GM19351 (cell line): ENCODE measurements at regions not wholly inside any gene's neighbourhood (a gene's known extent, or its start where the extent isn't known, plus 50 kb on each side); places are given as distances from the start of the nearest gene placed in this dataset.

ENCODE experiments used
- ATAC-seq: cut with Tn5 transposase; IDR thresholded peaks from one replicate; pipeline ENCODE4 v1.9.1; 2021; ENCODE audit warnings: mild to moderate bottlenecking, moderate library complexity; ENCODE audit not compliant: unreplicated experiment

DNA sequence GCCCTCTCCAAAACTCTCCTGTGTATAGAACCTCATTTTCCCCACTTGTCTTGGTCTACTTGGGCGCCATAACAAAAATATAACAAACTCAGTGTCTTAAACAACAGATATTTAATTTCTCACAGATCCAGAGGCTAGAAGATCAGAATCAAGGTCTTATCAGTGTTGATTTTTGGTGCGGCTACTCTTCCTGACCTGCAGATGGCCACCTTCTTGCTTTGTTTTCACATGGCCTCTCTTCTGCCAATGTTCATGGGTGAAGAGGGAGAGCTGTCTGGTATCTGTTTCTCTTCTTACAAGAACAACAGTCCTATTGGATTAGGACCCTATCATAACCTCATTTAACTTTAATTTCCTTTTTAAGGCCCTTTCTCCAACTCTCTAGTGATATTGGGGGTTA is 177.3 kb downstream of the PABPC4L start:
- no peak for ATAC-seq

DNA sequence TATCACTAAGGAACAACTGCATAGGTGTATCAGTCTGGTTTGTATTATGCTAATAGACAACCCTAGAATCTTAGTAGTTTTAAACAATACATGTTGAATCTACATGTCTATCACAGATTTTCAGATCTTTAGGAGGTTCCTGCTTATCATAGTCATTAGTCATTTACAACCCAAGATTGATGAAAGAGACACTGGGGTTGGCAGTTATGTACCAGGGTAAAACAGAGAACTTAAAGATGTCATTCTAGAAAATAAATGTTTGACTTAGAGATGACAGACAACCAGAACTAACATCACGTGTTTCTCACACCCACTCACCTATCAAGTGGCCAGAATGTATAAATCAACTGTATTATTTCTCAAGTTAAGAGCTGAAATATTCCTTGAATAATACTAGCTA is 181.9 kb downstream of the PABPC4L start:
- no peak for ATAC-seq

DNA sequence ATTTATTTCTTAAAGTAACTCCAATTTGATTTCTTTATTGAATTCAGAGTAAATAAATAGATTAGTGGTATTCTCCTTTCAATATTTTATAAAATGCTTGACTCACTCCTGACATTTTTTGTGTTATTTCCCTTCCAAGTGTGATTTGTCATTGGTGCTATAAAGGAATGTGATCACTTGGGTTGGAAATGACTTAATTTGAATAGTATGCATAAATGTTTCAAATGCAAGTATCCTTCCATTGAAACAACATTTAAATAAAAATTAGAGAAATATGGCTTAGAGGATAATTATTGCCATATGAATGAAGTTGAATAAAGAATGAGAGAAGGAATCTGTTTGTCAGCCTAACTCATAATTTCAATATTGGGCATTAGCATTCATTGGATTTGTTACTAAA is 182.7 kb downstream of the PABPC4L start:
- no peak for ATAC-seq

DNA sequence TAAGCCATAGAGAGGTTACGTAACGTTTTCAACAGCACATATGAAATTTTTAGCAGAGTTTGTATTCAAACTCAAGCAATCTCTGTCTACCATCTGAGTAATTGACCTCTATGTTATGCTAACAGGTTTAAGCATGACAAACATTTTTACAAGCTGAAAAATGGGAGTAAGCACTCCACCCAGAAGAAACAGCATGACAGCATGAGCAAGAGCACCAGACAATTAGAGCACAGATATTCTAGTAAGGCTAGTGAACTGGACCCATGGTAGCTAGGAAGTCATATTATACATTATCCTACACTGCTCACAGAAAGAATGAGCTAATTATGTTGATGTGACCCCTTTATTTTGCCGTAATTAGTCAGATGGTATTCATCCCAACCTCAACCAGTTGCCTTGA is 200.5 kb downstream of the PABPC4L start:
- ATAC-seq, result no peak

DNA sequence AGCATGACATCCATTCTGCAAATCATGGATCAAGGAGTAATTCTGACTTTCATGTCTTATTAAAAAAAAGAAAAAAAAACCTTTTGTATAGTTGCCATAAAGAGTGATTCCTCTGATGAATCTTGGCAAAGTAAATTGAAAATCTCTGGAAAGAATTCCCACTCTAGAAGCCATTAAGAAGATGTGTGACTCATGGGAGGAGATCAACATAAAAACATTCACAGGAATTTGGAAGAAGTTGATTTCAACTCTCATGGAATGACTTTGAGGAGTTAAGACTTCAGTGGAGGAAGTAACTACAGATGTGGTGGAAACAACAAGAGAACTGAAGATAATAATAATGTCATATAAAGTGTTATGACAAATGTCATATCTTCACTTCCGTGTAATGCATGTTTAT is 204.2 kb downstream of the PABPC4L start:
- no peak for ATAC-seq

DNA sequence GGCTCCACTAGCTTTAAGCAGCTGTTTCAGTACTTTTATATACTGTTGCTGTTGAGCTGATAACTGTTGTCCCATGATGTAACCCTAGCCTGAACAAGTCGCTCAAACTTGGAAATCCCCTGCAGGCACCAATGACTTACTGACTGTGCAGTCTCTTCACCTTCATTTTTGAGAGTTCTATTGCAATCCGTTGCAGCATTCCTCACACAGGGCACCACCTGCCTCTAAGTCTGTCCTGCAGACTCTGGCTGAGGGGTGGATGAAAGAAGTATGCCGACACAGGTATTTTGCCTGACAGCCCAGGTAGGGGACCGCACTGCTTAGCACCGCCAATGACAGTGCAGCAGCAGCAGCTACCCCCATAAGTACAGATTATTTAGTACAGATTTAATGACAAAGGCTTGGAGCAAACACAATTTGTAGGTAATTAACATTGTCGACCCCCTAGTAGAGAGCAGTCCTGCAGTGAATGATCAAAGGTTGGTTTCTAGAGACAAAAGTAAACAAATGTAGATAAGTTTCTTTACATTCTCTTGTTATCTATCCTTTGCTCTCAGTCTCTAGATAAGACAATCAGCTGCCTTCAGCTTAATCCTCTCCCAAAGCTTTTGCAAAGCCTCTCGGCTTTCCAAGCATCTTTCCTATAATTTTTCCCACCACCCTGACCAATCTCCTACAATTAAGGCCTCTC is 205.0 kb downstream of the PABPC4L start:
- no peak for ATAC-seq

DNA sequence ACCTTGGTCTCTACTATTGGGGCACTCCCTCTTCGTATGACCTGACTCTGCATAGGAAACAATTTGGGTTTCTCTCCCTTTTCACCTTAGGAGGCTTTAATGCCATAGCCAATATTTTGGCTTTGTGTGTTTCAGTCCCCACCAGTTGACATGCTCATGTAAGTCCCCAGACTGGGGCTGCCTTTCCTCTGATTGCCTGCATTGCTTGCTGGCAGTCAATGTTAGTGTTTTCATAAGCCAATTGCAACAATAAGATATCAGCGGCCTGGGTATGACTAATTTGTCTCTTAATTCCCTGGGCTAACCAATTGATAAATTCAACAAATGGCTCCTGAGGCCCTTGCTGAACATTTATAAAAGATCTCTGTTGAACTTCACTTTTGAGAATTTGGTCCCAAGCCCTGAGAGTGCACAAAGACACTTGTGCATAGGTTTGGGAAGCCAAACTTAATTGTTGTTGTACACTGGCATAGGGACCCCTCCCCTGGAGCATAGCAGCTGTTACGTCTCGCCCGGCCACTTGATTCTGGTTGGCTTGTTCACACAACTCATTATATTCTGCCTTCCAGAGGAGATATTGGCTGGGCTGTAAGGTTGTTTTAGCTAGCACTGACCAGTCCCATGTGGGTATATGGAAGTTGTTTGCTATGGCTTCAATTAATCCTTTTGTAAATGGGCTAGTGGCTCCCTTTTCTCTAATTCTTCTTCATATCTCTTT is 206.2 kb downstream of the PABPC4L start:
- ATAC-seq, result no peak

DNA sequence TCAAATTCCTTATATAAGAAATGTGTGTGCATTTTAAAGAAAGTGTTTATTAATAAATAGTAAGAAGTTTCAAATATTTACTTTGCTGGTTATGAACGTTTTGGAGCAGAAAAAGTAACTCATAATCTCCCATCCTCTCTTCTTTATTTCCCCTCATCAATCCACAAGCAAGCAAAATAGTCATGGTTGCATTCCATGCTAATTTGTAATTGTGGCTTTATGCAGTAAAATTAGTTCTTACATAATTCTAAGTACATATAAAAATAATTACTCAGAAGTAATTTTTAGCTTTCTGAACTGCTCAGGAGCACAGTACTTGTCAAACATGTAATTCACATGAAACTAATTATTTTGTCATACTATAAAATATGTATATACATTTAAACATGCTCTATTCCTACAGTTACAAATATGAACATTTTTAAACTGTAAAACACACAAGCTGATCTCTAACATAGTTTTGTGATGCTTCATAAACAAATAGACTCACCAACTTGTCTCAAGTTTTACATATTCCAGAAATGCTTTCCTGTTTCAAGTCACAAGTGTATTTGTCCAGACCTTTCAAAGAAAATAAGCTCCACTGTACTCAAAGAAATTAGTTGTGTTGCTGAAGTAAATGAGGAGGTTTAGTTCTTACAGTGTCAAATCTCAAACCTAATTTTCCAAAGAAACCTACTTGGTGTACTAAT is 218.9 kb downstream of the PABPC4L start:
- no peak for ATAC-seq

DNA sequence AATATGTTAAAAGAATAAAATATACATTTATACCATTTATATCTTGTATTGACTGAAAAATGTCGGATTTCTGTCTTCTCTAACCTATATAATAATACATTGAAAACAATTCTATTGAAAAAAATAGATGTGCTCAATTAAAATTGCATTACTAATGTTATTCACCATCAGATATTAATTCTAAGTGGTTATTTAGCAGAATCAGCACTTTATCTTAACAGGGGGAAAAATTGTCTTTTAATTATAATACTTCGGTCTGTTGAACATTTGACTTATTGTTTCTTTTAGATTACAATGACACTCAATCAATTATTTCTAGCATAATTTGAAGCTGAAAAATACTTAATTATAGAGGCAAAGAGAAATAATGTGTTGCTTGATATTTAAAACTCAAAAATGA is 220.3 kb downstream of the PABPC4L start:
- ATAC-seq, result no peak

DNA sequence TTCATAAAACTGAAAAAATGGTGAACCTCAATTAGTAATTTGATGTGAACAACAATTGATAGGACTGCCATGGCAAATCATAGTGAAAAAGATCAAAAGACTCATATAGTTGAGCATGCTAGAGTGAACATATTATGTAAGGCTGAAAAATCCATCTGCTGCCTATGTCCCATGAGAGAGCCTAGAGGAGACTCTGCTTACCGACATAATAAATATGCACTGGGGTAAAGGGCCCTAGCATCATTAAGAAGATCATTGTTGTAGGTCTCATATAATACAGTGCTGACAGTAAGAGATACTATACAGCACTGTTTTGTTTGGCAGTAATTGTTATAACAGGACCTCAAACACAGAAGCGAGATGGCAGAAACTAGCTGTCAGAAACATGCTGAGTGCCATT is 229.0 kb downstream of the PABPC4L start:
- no peak for ATAC-seq

DNA sequence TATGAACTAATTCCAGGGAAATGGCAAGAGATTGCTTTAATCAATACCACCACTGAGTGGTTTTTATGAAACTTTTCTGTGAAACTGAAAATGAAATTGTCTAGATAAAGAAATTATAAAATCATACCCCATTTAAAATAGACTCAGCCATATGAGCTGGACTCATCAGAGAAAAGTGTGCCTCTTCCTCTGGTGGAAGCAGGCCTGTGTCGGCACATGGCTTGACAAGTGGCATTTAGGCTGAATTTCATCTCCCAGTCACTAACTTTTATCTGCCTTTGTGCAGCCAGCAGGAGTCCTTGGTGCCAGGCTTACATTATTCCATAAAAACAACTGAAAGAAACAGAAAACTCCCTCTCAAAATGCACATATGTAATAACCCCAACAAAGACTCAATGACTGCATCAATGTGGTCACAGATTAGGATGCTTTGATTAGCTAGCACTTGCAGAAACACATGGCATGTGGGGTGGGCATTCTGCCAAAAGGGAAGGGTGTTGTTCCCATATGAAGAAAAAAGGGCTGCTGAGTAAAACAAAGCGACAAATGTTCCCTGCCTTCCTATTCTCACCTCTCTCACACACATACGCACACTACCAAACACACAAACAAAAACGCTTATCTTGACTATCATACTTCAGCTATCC is 232.3 kb downstream of the PABPC4L start:
- ATAC-seq, result no peak

DNA sequence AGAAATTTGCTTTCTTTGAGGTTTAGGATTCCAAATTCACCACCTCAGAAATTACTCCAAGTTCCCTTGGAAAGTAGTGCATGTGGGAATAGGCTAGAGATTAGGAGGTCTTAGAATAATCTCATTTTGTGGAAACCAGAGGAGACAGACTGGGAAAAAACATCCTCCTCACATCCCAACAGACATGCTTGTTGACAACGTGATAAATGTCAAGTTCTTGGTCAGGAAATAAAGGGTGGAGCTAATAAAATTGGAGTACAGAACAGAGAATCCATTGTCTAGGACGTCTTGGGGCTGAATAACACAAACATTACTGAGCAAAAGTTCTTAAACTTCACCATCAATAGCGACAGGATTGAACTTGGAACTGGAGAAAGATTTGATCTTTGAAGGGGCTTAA is 233.4 kb downstream of the PABPC4L start:
- ATAC-seq, result no peak

DNA sequence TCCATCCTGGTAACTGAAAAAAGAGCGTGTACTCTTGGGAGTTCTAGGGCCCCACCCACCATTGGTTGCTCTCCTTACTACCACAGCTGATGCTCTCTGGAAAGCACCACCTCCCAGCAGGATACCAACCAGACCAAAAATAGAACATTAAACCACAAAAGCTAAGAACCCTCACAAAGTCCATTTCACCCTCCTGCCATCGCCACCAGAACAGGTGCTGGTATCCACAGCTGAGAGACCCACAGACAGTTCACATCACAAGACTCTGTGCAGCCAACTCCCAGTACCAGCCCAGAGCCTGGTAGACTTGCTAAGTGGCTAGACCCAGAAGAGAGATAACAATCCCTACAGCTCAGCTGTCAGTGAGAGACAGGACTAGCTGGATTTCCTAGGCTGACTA is 240.6 kb downstream of the PABPC4L start:
- no peak for ATAC-seq

DNA sequence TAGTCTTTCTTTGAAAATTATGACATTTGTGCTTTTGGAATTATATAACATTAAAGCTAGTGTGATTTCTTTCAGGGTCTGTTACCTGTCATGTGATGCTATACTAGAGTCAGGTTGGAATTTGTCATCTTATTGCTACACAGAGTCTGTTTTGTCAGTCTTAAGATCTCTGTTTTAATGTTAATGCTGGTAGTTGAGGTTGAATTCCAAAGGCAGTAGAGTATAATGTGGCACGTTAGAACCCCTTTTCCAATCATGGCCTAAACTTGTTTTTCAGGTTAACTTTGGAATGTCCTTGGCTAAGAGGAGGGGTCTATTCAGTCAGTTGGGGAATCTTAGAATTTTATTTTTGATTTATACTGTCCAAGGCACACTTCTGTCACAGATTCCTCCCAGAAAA is 258.5 kb downstream of the PABPC4L start:
- ATAC-seq, result no peak

DNA sequence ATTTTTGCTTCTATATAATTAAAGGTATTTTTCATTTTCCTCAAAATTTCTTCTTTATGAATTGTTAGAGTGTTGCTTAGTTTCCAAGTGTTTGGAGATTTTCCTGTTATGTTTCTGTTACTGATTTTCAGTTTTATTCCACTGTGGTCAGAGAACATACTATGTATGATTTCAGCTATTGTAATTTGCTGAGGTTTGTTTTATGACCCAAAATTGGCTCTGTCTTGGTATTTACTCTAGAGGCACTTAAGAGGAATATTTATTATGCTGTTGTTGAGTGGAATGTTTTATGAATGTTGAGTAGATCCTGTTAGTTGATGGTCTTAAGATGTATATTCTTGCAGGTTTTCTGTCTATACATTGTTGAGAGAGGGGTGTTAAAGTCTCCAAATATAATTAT is 263.5 kb downstream of the PABPC4L start:
- ATAC-seq, result no peak

DNA sequence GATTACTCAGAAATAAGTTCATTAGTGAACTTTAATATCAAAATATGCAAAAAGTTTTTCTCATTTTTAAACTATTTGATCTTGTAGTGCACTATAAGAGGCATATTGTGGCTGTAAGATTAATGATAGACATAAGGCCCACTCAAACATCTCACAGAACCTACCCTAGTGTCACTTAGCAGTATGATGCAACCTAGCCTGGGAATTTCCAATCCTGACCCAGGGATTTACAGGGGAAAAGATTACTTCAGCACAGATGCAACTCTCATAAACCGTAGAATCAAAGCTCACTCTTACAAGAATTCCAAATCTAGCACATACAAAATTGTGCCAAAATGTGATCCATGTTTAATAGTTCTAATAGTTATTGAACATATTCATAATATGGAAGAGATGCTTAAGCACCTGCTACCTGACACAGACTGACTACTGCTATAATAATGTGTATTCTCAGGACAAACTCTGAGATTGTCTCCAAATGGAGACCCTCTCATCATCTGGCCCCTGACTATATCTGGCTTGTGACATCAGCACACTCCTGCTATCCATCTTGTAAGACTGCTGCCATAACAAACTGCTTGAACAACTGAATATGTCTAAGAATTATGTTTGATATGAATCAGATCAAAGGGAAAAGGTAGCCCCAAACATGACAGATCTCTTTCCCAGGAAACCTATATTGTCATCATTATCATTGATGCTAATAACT is 271.9 kb downstream of the PABPC4L start:
- ATAC-seq, result no peak

DNA sequence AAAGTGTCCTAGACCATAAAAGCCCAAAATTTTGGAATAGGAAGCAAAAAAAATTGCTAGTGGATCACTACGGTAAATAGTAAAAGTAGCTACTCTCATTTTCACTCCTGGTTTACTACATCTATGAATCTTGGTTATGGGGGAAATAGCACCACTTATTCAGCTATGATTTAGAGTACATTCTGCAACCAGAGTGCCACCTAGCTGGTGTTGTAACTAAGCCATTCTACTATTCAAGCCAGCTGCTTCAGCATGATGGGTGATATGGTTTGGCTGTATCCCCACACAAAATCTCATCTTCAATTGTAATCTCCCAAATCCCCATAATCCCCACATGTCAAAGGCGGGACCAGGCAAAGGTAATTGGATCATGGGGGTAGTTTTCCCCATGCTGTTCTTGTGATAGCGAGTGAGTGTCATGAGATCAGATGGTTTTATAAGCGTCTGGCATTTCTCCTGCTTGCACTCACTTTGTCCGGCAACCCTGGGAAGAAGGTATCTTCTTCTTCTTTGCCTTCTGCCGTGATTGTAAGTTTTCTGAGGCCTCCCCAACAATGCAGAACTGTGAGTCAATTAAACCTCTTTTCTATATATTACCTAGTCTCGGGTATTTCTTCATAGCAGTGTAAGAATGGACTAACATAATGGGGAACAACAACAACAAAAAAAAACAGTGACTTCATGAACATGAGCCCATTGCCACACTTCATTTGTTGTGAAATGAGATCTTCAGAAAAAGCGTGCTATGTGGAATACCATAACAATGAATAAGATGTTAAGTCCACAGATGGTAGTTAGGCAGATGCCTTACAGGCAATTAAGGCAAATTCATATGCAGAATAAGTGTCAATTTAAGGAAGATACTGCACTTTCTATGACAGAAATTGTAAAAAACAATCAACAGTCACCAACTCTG is 280.1 kb downstream of the PABPC4L start:
- no peak for ATAC-seq

DNA sequence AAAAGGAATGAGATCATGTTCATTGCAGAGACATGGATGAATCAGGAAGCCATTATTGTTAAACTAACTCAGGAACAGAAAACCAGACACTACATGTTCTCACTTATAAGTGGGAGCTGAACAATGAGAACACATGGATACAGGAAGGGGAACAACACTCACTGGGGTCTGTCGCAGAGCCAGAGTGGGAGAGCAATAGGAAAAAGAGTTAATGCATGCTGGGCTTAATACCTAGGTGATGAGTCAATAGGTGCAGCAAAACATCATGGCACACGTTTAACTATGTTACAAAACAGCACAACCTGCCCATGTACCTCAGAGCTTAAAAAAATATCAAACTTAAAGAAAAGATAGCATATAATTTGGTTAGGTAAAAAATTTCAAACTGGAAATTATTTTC is 281.4 kb downstream of the PABPC4L start:
- no peak for ATAC-seq

DNA sequence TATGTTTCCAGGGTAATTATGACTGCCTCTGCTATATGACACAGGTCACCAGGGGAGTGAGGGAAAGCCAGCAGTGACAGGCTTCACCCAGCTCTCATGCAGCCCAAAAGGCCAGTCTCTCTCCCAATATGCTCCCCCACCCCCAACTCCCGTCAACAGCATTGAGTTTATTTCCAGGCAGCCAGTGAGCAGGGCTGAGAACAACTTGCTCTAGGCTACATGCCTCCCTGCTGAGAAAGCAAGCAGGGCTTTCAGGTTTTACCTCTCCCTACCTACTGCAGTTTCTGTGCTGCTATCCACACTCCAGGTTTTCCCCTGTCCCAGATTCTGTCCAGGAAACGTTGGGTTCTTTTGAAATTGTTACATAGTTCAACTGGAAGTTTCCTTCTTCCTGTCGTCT is 291.4 kb downstream of the PABPC4L start:
- no peak for ATAC-seq

DNA sequence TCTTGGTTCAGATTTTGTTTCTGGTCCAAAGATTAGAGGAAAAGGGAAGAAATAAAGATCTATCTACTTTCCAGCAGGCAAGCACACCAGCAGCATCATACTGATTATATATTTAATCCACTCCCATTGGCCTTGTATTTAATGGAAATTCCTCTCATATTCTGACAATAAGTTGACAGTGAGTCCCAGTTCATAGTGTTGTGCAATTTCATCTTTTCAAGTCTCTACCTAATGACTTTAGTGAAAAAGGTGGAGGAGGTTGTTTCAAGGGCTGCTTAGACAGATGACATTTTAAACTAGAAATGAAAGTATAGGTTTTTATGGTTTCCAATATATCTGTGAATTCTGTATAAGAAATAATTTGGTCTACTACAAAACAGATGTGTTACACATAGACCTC is 298.6 kb downstream of the PABPC4L start:
- ATAC-seq, result no peak
